H1 (cell line): ENCODE measurements at regions not wholly inside any gene's neighbourhood (a gene's known extent, or its start where the extent isn't known, plus 50 kb on each side); places are given as distances from the start of the nearest gene placed in this dataset.

Source experiments
- CTCF ChIA-PET: fragments of 300-600 bp; sonication (Branson Sonifier 250); formaldehyde crosslinking; loops from one replicate; lab custom pipeline; 2021; ENCODE audit not compliant: partially characterized antibody; lab: Charles Lee
- POLR2A ChIA-PET: fragments of 300-600 bp; sonication (Branson Sonifier 250); formaldehyde crosslinking; loops from one replicate; lab custom pipeline; 2021; ENCODE audit warnings: inconsistent platforms; ENCODE audit not compliant: partially characterized antibody; lab: Charles Lee
- DNase-seq, 2 experiments: peaks; one replicate each; pipeline versions ENCODE4 v3.0.0 to v3.0.0-alpha.2; 2010 to 2022; ENCODE audit warnings: low spot score in 2 of 2, low read depth in 1 of 2, mixed read lengths in 1 of 2
- FAIRE-seq: peaks from 2 replicates; lab custom pipeline; 2011; peaks lifted over from hg19 to GRCh38; lab: Jason Lieb, UNC
- H2AFZ ChIP-seq: 2 replicates; pipeline ENCODE4 v1.8.1; 2012; ENCODE audit warnings: low read length, inconsistent platforms
- H2AK5ac ChIP-seq: 2 replicates; pipeline ENCODE4 v1.6.1; 2013; ENCODE audit warnings: low read depth, low read length
- H2BK120ac ChIP-seq: replicated peaks from 2 replicates; pipeline ENCODE3; 2013; ENCODE audit warnings: low read depth, low read length, inconsistent platforms
- H2BK12ac ChIP-seq: 2 replicates; pipeline ENCODE4 v1.6.1; 2013; ENCODE audit warnings: low read depth, low read length
- H2BK15ac ChIP-seq: 2 replicates; pipeline ENCODE4 v1.6.1; 2013; ENCODE audit warnings: low read length
- H2BK20ac ChIP-seq: 2 replicates; pipeline ENCODE4 v1.6.1; 2013; ENCODE audit warnings: low read length
- H2BK5ac ChIP-seq: 2 replicates; pipeline ENCODE4 v1.6.1; 2013; ENCODE audit warnings: low read depth, low read length
- H3K14ac ChIP-seq: 2 replicates; pipeline ENCODE4 v1.6.1; 2013; ENCODE audit warnings: inconsistent platforms; ENCODE audit not compliant: insufficient read length
- H3K18ac ChIP-seq: 2 replicates; pipeline ENCODE4 v1.6.1; 2013; ENCODE audit warnings: low read length; ENCODE audit errors: extremely low read depth
- H3K23ac ChIP-seq: 2 replicates; pipeline ENCODE4 v1.6.1; 2013; ENCODE audit warnings: inconsistent platforms; ENCODE audit not compliant: insufficient read length
- H3K23me2 ChIP-seq: 2 replicates; pipeline ENCODE4 v1.6.1; 2013; ENCODE audit warnings: low read depth, low read length
- H3K27ac ChIP-seq: 2 replicates; pipeline ENCODE4 v1.6.1; 2011; ENCODE audit warnings: low read depth, low read length, inconsistent platforms
- H3K27me3 ChIP-seq, 4 experiments: replicated peaks in 1 of 4; 1 replicate in 1 of 4; 2 replicates in 3 of 4; pipeline versions ENCODE4 v1.6.1 to v1.8.1; 2011 to 2013; ENCODE audit warnings: low read length in 3 of 4, mild to moderate bottlenecking in 3 of 4, inconsistent platforms in 2 of 4, mixed read lengths in 2 of 4, moderate library complexity in 1 of 4; ENCODE audit not compliant: control insufficient read depth in 3 of 4, insufficient read depth in 3 of 4; ENCODE audit errors: extremely low read depth in 1 of 4
- H3K36me3 ChIP-seq, 4 experiments: 2 replicates each; pipeline versions ENCODE4 v1.6.1 to v1.8.1; 2011 to 2013; ENCODE audit warnings: mild to moderate bottlenecking in 4 of 4, low read length in 3 of 4, moderate library complexity in 2 of 4, control low read depth in 1 of 4, inconsistent platforms in 1 of 4; ENCODE audit not compliant: insufficient read depth in 4 of 4, control insufficient read depth in 2 of 4
- H3K4ac ChIP-seq: replicated peaks from 2 replicates; pipeline ENCODE3; 2013; ENCODE audit warnings: low read length, low read depth, mixed read lengths, inconsistent platforms; ENCODE audit not compliant: insufficient read length
- H3K4me1 ChIP-seq, 4 experiments: replicated peaks in 1 of 4; 1 replicate in 1 of 4; 2 replicates in 3 of 4; pipeline versions ENCODE4 v1.6.1 to v1.8.1; 2011 to 2013; ENCODE audit warnings: low read length in 3 of 4, inconsistent platforms in 2 of 4, mixed read lengths in 1 of 4; ENCODE audit not compliant: insufficient read depth in 4 of 4, control insufficient read depth in 3 of 4
- H3K4me2 ChIP-seq, 2 experiments: 2 replicates each; pipeline versions ENCODE4 v1.6.1 to v1.8.1; 2011 to 2013; ENCODE audit warnings: low read depth in 2 of 2, low read length in 2 of 2, control low read depth in 1 of 2, inconsistent platforms in 1 of 2, mild to moderate bottlenecking in 1 of 2; ENCODE audit not compliant: insufficient read depth in 1 of 2
- H3K4me3 ChIP-seq, 4 experiments: fragments of 200-600, 300-600 bp in 1 of 4; sonication (generic), shearing (Covaris generic), sonication (Bioruptor Twin) in 1 of 4; 2 replicates each; pipeline versions ENCODE4 v1.5.1 to v1.8.1; 2011 to 2016; ENCODE audit warnings: low read length in 4 of 4, low read depth in 3 of 4, control low read depth in 2 of 4, inconsistent platforms in 2 of 4, mild to moderate bottlenecking in 2 of 4, mixed read lengths in 1 of 4, moderate library complexity in 1 of 4; ENCODE audit not compliant: insufficient read depth in 2 of 4; ENCODE audit errors: extremely low read depth in 1 of 4
- H3K56ac ChIP-seq: replicated peaks from 2 replicates; pipeline ENCODE3; 2013; ENCODE audit warnings: low read depth, mild to moderate bottlenecking, mixed read lengths, low read length, inconsistent platforms; ENCODE audit not compliant: insufficient read length
- H3K79me1 ChIP-seq: 2 replicates; pipeline ENCODE4 v1.6.1; 2013; ENCODE audit warnings: low read depth, low read length, control low read depth
- H3K79me2 ChIP-seq, 2 experiments: 2 replicates each; pipeline versions ENCODE4 v1.6.1 to v1.8.1; 2012 to 2013; ENCODE audit warnings: low read length in 2 of 2, mild to moderate bottlenecking in 2 of 2, inconsistent platforms in 1 of 2; ENCODE audit not compliant: insufficient read depth in 2 of 2, control insufficient read depth in 1 of 2
- H3K9ac ChIP-seq, 4 experiments: replicated peaks in 1 of 4; 1 replicate in 1 of 4; 2 replicates in 3 of 4; pipeline versions ENCODE4 v1.6.1 to v1.8.1; 2011 to 2013; ENCODE audit warnings: low read depth in 3 of 4, low read length in 3 of 4, control low read depth in 2 of 4, mild to moderate bottlenecking in 2 of 4, moderate library complexity in 2 of 4, inconsistent platforms in 1 of 4; ENCODE audit errors: extremely low read depth in 1 of 4
- H3K9me3 ChIP-seq, 2 experiments: 2 replicates each; pipeline versions ENCODE4 v1.6.1 to v1.8.1; 2012 to 2013; ENCODE audit warnings: mild to moderate bottlenecking in 2 of 2, moderate library complexity in 2 of 2, control low read depth in 1 of 2, inconsistent platforms in 1 of 2, low read depth in 1 of 2, low read length in 1 of 2, mixed read lengths in 1 of 2; ENCODE audit not compliant: insufficient read depth in 2 of 2
- H4K20me1 ChIP-seq, 2 experiments: replicated peaks in 1 of 2; 2 replicates each; pipeline versions ENCODE3 to v1.8.1; 2011 to 2013; ENCODE audit warnings: inconsistent platforms in 2 of 2, low read length in 2 of 2, mild to moderate bottlenecking in 1 of 2; ENCODE audit not compliant: insufficient read depth in 2 of 2, control insufficient read depth in 1 of 2
- H4K5ac ChIP-seq: 2 replicates; pipeline ENCODE4 v1.6.1; 2013; ENCODE audit warnings: low read length, low read depth, mixed read lengths, inconsistent platforms; ENCODE audit not compliant: insufficient read length
- H4K8ac ChIP-seq: 2 replicates; pipeline ENCODE4 v1.8.0; 2013; ENCODE audit warnings: mild to moderate bottlenecking, moderate library complexity, low read length, inconsistent platforms; ENCODE audit not compliant: insufficient read depth; ENCODE audit errors: extremely low read depth
- H4K91ac ChIP-seq: replicated peaks from 2 replicates; pipeline ENCODE3; 2013; ENCODE audit warnings: low read length, mixed read lengths, inconsistent platforms; ENCODE audit not compliant: insufficient read length
- BRCA1 ChIP-seq: IDR thresholded peaks from 2 replicates; pipeline ENCODE4 v1.6.1; 2012; ENCODE audit warnings: low read depth, low read length, improper control_type of control experiment
- EP300 ChIP-seq, 2 experiments: IDR thresholded peaks; 1 replicate in 1 of 2; 2 replicates in 1 of 2; pipeline ENCODE4 v1.6.1; 2011 to 2012; ENCODE audit warnings: low read depth in 2 of 2, low read length in 2 of 2, mild to moderate bottlenecking in 2 of 2, borderline replicate concordance in 1 of 2, inconsistent platforms in 1 of 2, moderate library complexity in 1 of 2
- WGBS, 2 experiments: shearing (Covaris generic) in 1 of 2; methylation state at CpG; one replicate each; pipeline versions ENCODE4 v1.1.6 to v1.1.7; 2013 to 2015; ENCODE audit warnings: low lambda C conversion rate in 2 of 2, mixed read lengths in 2 of 2, inconsistent platforms in 1 of 2, low coverage in 1 of 2, missing lambda C conversion rate in 1 of 2; ENCODE audit not compliant: insufficient replicate concordance in 2 of 2, insufficient coverage in 1 of 2, insufficient read length in 1 of 2; ENCODE audit errors: extremely low coverage in 1 of 2, missing lambda C conversion rate in 1 of 2; 5-methylcytosine and 5-hydroxymethylcytosine counted together

DNA sequence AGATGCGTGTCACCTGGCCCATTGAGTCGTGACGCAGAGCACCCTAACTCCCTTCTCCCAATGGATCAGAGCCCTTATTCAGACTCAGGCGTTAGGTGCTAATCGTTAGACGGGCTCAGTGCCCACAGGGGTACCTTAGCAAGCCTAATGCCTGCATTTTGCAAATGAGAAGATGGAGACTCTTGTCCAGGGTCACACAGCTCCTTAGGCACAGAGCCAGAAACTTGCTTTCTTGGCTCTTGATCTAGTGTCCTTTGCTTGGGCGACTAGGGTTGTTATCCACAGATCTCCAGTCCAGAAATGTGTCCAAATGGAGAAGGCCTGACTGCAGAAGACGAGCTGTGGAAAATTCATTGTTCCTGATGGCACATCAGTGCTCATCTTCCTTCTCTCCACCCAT, 85.1 kb downstream of the C13orf42 start:
- Histone ChIP-seq H3K23ac (no peak overlapping the region), H3K18ac (no peak overlapping the region), H4K8ac (no peak overlapping the region), H2BK12ac (no peak overlapping the region), H3K14ac (no peak overlapping the region), H2BK5ac (no peak overlapping the region), H4K20me1 (no peaks in the 10 kb centered on the region), H3K4ac (no peak overlapping the region), H3K79me2 (no peaks in the 10 kb centered on the region), H2BK20ac (no peak overlapping the region), H2AK5ac (no peak overlapping the region), H3K4me3 (no peak overlapping the region), H3K9ac (no peak overlapping the region), H2BK15ac (no peak overlapping the region)
- POLR2A ChIA-PET, result interaction anchor here (1.7 kb wide), 1 partner anchor 9 kb away, joined by 5 read pairs; no protein-coding TSS in a partner anchor
- TF ChIP-seq BRCA1 (no peak), EP300 (IDR thresholded peaks at IDR 0.05; ENCODE audit: borderline replicate concordance in 1 of 2, low read depth in 2 of 2, low read length in 2 of 2) (no peak)
- TF ChIP-seq, all 59 proteins: peak for 0
- DNase-seq, result no peak
- Histone ChIP-seq H3K27me3 (no peaks in the 10 kb centered on the region), H3K23me2 (no peaks in the 10 kb centered on the region), H3K4me2 (no peak overlapping the region), H3K9me3 (no peaks in the 10 kb centered on the region), H3K36me3 (no peaks in the 10 kb centered on the region), H3K56ac (no peak overlapping the region), H3K27ac (no peak overlapping the region), H4K5ac (no peak overlapping the region), H2BK120ac (no peak overlapping the region), H3K79me1 (no peaks in the 10 kb centered on the region), H4K91ac (no peak overlapping the region), H2AFZ (no peak overlapping the region), H3K4me1 (no peaks in the 10 kb centered on the region)
- 90% methylated on average over 8 of the region's 8 CpGs; no CpG with 5 or more reads in 1 of the 2 experiments for WGBS, 2 experiments
- FAIRE-seq, result no peak
- CTCF ChIA-PET, result interaction anchor here (0.6 to 1.9 kb wide), 3 partner anchors 9 to 326 kb away, joined by 4 to 5 read pairs (median 5); no protein-coding TSS in a partner anchor
